Fibroblast of villous mesenchyme (primary cell): ENCODE measurements at regions not wholly inside any gene's neighbourhood (a gene's known extent, or its start where the extent isn't known, plus 50 kb on each side); places are given as distances from the start of the nearest gene placed in this dataset.
A peak's percentile ranks its signal among the peaks of the same experiment; 100 is the strongest.

Experiments used
- DNase-seq: peaks from one replicate; pipeline ENCODE4 v3.0.0-alpha.2; 2010; ENCODE audit warnings: low read depth
- H3K4me3 ChIP-seq: 2 replicates; pipeline ENCODE4 v1.5.1; 2011; ENCODE audit warnings: low read depth, mild to moderate bottlenecking, low read length
- TF ChIP-seq, protein P1 (sequence below): IDR thresholded peaks from 2 replicates; pipeline ENCODE4 v1.5.1; 2012; ENCODE audit warnings: low read depth, mild to moderate bottlenecking, low read length; ENCODE audit not compliant: insufficient read depth

DNA sequence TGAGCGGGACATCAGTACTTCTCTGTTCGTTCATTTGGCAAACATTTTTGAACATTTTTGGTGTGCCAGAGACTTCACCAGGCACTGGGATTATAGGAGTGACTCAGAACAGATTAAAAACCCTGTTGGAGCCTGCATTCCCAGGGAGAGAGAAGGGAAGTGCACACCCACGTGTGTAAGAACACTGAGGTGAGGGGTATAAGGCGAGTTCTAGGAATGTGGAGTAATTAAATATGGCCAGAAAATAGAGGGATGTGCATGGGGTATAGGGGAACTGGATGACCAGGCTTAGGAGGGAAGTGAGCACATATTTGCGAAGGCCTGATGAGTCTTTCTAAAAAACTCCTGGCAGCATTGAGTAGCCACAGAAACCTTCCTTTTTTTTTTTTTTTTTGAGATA lies 401.2 kb upstream of the C2CD4B start:
- TF ChIP-seq, protein P1, sequence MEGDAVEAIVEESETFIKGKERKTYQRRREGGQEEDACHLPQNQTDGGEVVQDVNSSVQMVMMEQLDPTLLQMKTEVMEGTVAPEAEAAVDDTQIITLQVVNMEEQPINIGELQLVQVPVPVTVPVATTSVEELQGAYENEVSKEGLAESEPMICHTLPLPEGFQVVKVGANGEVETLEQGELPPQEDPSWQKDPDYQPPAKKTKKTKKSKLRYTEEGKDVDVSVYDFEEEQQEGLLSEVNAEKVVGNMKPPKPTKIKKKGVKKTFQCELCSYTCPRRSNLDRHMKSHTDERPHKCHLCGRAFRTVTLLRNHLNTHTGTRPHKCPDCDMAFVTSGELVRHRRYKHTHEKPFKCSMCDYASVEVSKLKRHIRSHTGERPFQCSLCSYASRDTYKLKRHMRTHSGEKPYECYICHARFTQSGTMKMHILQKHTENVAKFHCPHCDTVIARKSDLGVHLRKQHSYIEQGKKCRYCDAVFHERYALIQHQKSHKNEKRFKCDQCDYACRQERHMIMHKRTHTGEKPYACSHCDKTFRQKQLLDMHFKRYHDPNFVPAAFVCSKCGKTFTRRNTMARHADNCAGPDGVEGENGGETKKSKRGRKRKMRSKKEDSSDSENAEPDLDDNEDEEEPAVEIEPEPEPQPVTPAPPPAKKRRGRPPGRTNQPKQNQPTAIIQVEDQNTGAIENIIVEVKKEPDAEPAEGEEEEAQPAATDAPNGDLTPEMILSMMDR, result no peak
- no peak for DNase-seq
- H3K4me3 ChIP-seq, result no peak overlapping the region

DNA sequence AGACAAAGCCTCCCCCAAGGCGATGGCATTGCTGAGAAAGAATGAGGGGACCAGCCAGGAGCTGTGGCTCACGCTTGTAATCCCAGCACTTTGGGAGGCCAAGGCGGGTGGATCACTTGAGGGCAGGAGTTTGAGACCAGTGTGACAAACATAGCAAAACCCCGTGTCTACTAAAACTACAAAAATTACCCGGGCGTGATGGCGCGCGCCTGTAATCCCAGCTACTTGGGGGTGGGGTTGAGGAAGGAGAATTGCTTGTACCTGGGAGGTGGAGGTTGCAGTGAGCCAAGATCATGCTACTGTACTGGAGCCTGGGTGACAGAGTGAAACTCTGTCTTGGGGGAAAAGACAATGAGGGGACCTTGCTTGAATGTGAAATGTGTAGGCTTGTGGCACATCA lies 402.4 kb upstream of the C2CD4B start:
- H3K4me3 ChIP-seq, result no peak overlapping the region
- TF ChIP-seq, protein P1, result no peak
- no peak for DNase-seq

DNA sequence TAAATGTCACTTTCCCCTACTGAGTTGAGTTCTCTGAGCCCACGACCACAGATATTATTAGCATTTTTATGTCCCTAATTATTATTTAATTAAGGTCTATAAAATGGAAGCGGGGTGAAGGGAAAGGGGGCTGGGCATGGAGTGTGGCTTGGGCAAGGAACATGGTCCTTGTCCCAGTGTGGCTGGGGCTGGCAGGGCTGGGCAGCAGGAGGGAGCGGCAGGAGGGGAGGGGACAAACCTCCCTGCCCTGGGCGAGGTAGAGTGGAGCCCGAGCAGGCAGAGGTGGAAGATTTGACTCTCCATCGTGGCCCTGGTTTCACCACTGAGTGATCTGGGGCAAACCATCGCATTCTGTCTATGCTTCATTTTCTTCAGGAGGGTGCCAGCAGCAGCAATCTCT lies 402.9 kb upstream of the C2CD4B start:
- TF ChIP-seq, protein P1, result no peak
- DNase-seq, result no peak
- H3K4me3 ChIP-seq, result no peak overlapping the region

DNA sequence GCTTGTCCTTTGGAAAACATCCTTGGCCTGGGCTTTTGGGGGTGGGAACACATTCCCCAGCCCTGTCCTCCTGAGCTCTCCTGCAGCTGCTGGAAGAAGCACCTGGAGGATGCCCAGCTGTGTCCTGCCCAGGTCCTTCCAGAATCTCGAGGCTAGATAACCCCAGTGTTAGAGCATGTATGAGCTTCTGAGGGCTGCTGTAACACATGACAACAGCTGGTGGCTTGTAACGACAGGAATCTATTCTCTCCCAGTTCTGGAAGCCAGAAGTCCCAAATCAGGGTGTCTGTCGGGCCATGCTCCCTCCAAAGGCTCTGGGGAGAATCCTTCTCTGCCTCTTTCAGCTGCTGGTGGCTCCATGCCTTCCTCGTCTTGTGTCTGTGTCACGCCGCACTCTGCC lies 403.6 kb upstream of the C2CD4B start:
- DNase-seq, result no peak
- TF ChIP-seq, protein P1, result no peak
- H3K4me3 ChIP-seq, result no peak overlapping the region

DNA sequence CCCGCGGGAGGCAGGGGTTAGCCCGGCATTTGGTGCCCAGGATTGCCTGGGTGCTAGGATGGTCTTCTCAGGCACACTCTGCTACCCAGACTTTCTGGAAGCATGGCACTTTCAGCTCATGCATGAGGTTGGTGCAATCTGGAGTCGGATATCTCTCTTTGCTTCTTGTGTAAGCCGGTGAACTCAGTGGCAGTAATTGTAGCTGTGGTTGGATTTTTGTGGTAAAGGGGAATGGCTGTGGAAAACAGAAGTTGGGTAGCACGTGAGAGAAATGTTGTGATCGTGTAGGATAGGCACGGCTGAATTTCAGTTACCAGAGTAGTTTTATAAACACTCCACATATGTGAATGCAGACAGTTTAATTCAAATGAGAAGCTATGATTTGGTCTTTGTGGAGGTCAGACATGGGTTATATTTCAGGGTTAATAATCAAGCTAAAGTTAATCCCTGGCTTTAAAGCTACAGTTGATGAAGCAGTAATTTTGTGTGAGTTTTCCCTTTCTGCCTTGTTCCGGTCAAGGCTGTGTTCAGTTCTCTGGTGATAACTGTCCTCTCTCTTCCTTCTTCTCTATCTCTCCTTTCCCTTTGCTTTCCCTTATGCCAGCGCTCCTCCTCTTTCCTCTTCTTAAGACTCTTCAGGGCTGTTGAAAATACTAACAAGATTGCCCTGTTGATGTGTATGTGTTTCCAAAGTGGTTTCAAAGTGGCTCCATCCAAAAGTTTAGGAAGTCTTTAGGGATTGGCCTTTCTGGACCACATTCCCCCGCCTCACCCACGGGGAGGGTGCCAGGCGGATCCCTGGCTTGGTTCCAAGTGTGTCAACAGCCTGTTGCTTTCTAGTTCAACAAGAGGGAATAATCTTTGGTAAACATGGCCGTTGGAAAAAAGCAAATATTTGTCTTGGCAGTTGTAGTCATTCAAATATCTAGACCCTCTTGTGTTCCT lies 404.6 kb upstream of the C2CD4B start:
- no peak overlapping the region for H3K4me3 ChIP-seq
- DNase-seq, result peak; percentile 95
- TF ChIP-seq, protein P1, result no peak

DNA sequence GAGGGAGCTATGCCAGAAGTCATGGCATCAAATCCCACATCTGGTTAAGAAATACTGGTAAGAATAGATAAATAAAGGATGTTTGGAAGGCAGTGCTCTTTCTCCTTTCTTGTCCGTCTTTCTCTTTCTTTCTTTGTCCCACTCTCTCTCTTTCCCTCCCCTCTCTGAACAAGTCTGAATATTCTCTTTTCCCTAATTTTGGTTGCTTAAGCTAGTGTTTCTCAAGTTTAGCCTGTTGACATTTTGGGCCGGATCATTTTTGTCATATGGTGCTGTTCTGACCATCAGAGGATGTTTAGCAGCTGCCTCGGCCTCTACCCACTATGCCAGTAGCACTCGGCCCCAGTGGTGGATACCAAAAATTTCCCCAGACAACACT lies 405.3 kb upstream of the C2CD4B start:
- DNase-seq, result no peak
- TF ChIP-seq, protein P1, result no peak
- H3K4me3 ChIP-seq, result no peak overlapping the region
